ENCODE measurements at regions not wholly inside any gene's neighbourhood (a gene's known extent, or its start where the extent isn't known, plus 50 kb on each side); places are given as distances from the start of the nearest gene placed in this dataset.
"Not testable (repeated sequence)": the region's sequence is repeated elsewhere in the genome, so short reads cannot be mapped to it uniquely, and the experiment has no call there.

DNA sequence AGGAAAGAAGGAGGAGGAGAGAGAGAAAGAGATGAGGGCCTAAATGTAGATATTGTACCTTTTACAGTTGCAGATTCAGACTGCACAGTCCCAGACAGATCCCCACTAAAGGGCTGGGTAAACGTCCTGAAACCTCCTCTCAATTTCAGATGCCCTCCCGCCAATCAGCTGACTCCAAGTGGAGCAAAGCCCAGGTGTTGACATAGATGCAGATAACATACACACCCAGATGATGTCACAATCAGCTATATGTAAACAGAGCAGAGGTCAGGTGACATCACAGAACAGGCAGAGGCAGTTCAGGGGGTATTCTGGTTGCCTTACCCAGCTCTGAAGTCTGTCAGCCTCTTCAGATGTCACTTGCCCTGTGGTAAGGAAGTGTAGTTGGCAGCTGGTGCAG is 290.3 kb upstream of the NPAP1 start:
- not testable (repeated sequence) for TF ChIP-seq POLR2A (IDR thresholded peaks at IDR 0.05)
- TF ChIP-seq, protein P1, sequence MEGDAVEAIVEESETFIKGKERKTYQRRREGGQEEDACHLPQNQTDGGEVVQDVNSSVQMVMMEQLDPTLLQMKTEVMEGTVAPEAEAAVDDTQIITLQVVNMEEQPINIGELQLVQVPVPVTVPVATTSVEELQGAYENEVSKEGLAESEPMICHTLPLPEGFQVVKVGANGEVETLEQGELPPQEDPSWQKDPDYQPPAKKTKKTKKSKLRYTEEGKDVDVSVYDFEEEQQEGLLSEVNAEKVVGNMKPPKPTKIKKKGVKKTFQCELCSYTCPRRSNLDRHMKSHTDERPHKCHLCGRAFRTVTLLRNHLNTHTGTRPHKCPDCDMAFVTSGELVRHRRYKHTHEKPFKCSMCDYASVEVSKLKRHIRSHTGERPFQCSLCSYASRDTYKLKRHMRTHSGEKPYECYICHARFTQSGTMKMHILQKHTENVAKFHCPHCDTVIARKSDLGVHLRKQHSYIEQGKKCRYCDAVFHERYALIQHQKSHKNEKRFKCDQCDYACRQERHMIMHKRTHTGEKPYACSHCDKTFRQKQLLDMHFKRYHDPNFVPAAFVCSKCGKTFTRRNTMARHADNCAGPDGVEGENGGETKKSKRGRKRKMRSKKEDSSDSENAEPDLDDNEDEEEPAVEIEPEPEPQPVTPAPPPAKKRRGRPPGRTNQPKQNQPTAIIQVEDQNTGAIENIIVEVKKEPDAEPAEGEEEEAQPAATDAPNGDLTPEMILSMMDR (IDR thresholded peaks at IDR 0.05) = not testable (repeated sequence)
